ENCODE measurements at regions not wholly inside any gene's neighbourhood (a gene's known extent, or its start where the extent isn't known, plus 50 kb on each side); places are given as distances from the start of the nearest gene placed in this dataset.

- no peak for TF ChIP-seq POLR2AphosphoS5 (IDR thresholded peaks at IDR 0.05; ENCODE audit: low read depth, low read length)
- no peak for TF ChIP-seq POLR2A (IDR thresholded peaks at IDR 0.05; ENCODE audit: low read depth, low read length)
- no peak for TF ChIP-seq TAF1 (IDR thresholded peaks at IDR 0.05; ENCODE audit: borderline replicate concordance, low read depth, low read length)
Measured at GRCh38 chr5:74225587-74225986, 414.9 kb downstream of the ENC1 start.
